ENCODE measurements at regions not wholly inside any gene's neighbourhood (a gene's known extent, or its start where the extent isn't known, plus 50 kb on each side); places are given as distances from the start of the nearest gene placed in this dataset.

DNA sequence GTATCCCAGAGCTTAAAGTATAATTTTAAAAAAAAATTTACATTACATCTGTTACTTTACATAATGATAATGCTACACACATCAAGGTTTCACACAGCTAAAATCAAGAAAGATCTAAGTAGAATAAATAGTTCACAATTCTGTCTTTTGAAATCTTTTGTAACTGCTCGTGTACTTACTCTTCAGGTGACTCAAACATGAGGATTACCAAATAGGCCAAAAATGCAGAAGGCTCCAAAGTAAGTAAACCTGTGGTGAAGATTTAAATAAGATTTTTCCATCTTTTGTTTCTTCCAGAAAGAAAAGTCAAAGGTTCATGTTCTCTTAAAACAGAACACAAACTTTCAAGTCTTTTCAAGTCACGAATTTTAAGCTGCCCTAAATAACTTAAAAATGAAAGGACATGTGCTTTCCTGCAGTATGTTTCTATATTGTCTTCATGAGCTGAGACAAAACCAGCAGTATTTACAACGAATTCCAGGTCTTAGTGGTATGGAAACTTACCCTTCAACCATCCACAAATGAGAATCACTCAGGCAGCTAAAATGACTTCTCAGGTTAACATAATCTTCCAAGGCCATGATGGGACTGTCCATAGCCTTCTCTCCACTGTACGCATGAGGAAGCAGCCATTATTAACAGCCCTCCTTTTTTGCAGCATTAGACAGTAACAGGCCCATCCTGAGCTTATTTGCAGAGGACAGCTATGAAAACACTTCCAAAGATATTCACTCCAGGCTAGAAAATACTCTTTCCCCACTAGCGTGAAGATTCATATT, 172.8 kb upstream of the EDNRA start:
- no peak overlapping the region for H3K27ac ChIP-seq (ENCODE audit: extremely low read depth, low read depth, low read length)
- no peaks in the 10 kb centered on the region for H3K36me3 ChIP-seq (ENCODE audit: control insufficient read depth in 2 of 2, insufficient read depth in 1 of 2, low read length in 2 of 2)
- TF ChIP-seq ZNF561 (tag by site-specific recombination; IDR thresholded peaks at IDR 0.05; ENCODE audit: borderline replicate concordance) = no peak
- no peak for TF ChIP-seq KLF17 (tag by site-specific recombination; IDR thresholded peaks at IDR 0.05)
- no peak for TF ChIP-seq ZNF302 (tag by site-specific recombination; IDR thresholded peaks at IDR 0.05; ENCODE audit: low read depth)
- no peak for TF ChIP-seq ZNF692 (tag by site-specific recombination; IDR thresholded peaks at IDR 0.05)
- no peak for TF ChIP-seq ZNF544 (tag by site-specific recombination; IDR thresholded peaks at IDR 0.05)
- POLR2A ChIA-PET = no interaction called here
- H3K4me1 ChIP-seq (ENCODE audit: control insufficient read depth, insufficient read depth, low read length) = peaks cover 4% of the 10 kb centered on the region; the same call in 1 of the 2 replicates
- no peak overlapping the region for H3K4me3 ChIP-seq (ENCODE audit: low read depth, low read length)
- CTCF ChIA-PET = interaction anchor here (0.6 kb wide), 1 partner anchor 76 kb away, joined by 4 read pairs; no protein-coding TSS in a partner anchor
- no peaks in the 10 kb centered on the region for H3K9me3 ChIP-seq (ENCODE audit: control insufficient read depth, insufficient read depth, low read depth, low read length)

DNA sequence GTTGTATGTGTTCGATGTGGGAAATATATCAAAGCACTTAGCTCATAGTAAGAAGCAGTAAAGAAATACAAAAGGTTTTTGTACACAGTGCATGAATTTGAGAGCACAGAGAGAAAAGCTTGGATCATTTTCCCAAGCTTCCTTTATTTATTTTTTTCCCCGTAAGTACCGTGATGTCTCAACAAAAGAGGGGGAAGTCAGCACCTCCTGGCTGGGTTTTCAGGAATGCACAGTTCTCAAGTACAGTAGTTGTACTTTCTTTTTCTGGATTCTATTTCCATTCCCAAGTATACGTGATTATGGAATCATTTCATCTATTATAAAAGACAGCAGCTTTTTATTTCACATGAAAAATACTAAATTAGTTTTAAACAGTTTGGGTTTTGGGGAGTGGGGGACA, 171.5 kb upstream of the EDNRA start:
- no peak overlapping the region for H3K4me3 ChIP-seq (ENCODE audit: low read depth, low read length)
- H3K36me3 ChIP-seq (ENCODE audit: control insufficient read depth in 2 of 2, insufficient read depth in 1 of 2, low read length in 2 of 2) = no peaks in the 10 kb centered on the region
- ChIA-PET POLR2A (no interaction called here), CTCF (interaction anchor here (0.7 kb wide), 1 partner anchor 9 kb away, joined by 3 read pairs; no protein-coding TSS in a partner anchor)
- TF ChIP-seq ZNF391 (tag by site-specific recombination; IDR thresholded peaks at IDR 0.05; ENCODE audit: borderline replicate concordance, low read depth) (no peak), ZNF677 (tag by site-specific recombination; IDR thresholded peaks at IDR 0.05) (no peak), KLF17 (tag by site-specific recombination; IDR thresholded peaks at IDR 0.05) (no peak)
- no peak overlapping the region for H3K27ac ChIP-seq (ENCODE audit: extremely low read depth, low read depth, low read length)
- H3K4me1 ChIP-seq (ENCODE audit: control insufficient read depth, insufficient read depth, low read length) = peaks cover 4% of the 10 kb centered on the region; the same call in 1 of the 2 replicates
- no peaks in the 10 kb centered on the region for H3K9me3 ChIP-seq (ENCODE audit: control insufficient read depth, insufficient read depth, low read depth, low read length)

GRCh38 chr4:147310312-147310711, 170.6 kb upstream of the EDNRA start:
- Histone ChIP-seq H3K36me3 (ENCODE audit: control insufficient read depth in 2 of 2, insufficient read depth in 1 of 2, low read length in 2 of 2) (no peaks in the 10 kb centered on the region), H3K4me1 (ENCODE audit: control insufficient read depth, insufficient read depth, low read length) (peaks cover 4% of the 10 kb centered on the region; the same call in 1 of the 2 replicates), H3K4me3 (ENCODE audit: low read depth, low read length) (no peak overlapping the region), H3K27ac (ENCODE audit: extremely low read depth, low read depth, low read length) (no peak overlapping the region), H3K9me3 (ENCODE audit: control insufficient read depth, insufficient read depth, low read depth, low read length) (no peaks in the 10 kb centered on the region)
- ChIA-PET CTCF (no interaction called here), POLR2A (no interaction called here)
- TF ChIP-seq ZNF670 (tag by site-specific recombination; IDR thresholded peaks at IDR 0.05; ENCODE audit: low read depth) = no peak
- no peak for TF ChIP-seq HIC1 (tag by site-specific recombination; IDR thresholded peaks at IDR 0.05)
- TF ChIP-seq, protein P1, sequence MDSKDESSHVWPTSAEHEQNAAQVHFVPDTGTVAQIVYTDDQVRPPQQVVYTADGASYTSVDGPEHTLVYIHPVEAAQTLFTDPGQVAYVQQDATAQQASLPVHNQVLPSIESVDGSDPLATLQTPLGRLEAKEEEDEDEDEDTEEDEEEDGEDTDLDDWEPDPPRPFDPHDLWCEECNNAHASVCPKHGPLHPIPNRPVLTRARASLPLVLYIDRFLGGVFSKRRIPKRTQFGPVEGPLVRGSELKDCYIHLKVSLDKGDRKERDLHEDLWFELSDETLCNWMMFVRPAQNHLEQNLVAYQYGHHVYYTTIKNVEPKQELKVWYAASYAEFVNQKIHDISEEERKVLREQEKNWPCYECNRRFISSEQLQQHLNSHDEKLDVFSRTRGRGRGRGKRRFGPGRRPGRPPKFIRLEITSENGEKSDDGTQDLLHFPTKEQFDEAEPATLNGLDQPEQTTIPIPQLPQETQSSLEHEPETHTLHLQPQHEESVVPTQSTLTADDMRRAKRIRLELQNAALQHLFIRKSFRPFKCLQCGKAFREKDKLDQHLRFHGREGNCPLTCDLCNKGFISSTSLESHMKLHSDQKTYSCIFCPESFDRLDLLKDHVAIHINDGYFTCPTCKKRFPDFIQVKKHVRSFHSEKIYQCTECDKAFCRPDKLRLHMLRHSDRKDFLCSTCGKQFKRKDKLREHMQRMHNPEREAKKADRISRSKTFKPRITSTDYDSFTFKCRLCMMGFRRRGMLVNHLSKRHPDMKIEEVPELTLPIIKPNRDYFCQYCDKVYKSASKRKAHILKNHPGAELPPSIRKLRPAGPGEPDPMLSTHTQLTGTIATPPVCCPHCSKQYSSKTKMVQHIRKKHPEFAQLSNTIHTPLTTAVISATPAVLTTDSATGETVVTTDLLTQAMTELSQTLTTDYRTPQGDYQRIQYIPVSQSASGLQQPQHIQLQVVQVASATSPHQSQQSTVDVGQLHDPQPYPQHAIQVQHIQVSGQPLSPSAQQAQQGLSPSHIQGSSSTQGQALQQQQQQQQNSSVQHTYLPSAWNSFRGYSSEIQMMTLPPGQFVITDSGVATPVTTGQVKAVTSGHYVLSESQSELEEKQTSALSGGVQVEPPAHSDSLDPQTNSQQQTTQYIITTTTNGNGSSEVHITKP (tag by site-specific recombination; IDR thresholded peaks at IDR 0.05) = no peak
- no peak for TF ChIP-seq ZNF639 (tag by site-specific recombination; IDR thresholded peaks at IDR 0.05)
- no peak for TF ChIP-seq ZNF24 (tag by site-specific recombination; IDR thresholded peaks at IDR 0.05)
- TF ChIP-seq EGR2 (tag by site-specific recombination; IDR thresholded peaks at IDR 0.05; ENCODE audit: low read depth) = no peak
- TF ChIP-seq ZNF664 (tag by site-specific recombination; IDR thresholded peaks at IDR 0.05) = no peak
- TF ChIP-seq ZNF792 (tag by site-specific recombination; IDR thresholded peaks at IDR 0.05) = no peak
- TF ChIP-seq ZNF48 (tag by site-specific recombination; IDR thresholded peaks at IDR 0.05) = no peak
- TF ChIP-seq ZNF529 (tag by site-specific recombination; IDR thresholded peaks at IDR 0.05; ENCODE audit: insufficient replicate concordance) = no peak

All from HEK293 (cell line).